T-helper 2 cell treated with Interferon-gamma antibody and Interleukin-4, amounts not matched to agents 5 μg/mL and 100 μg/mL, for 36 hours (primary cell): ENCODE measurements at regions not wholly inside any gene's neighbourhood (a gene's known extent, or its start where the extent isn't known, plus 50 kb on each side); places are given as distances from the start of the nearest gene placed in this dataset.

ENCODE experiments used
- DNase-seq: peaks from one replicate; pipeline ENCODE4 v3.0.0; 2021; ENCODE audit warnings: low spot score
- H3K27ac Mint-ChIP-seq: one replicate; pipeline ENCODE4 v1.8.0; 2021; ENCODE audit warnings: mild to moderate bottlenecking, mixed read lengths
- H3K27me3 Mint-ChIP-seq: one replicate; pipeline ENCODE4 v1.8.0; 2021; ENCODE audit warnings: low read depth, mixed read lengths
- H3K36me3 Mint-ChIP-seq: one replicate; pipeline ENCODE4 v1.8.0; 2021; ENCODE audit warnings: low read depth, mixed read lengths
- H3K4me1 Mint-ChIP-seq: one replicate; pipeline ENCODE4 v1.8.0; 2021; ENCODE audit warnings: low read depth, mixed read lengths
- H3K4me3 Mint-ChIP-seq: one replicate; pipeline ENCODE4 v1.8.0; 2022; ENCODE audit warnings: mild to moderate bottlenecking, moderate library complexity, mixed read lengths
- H3K9me3 Mint-ChIP-seq: one replicate; pipeline ENCODE4 v1.8.0; 2021; ENCODE audit warnings: mixed read lengths

DNA sequence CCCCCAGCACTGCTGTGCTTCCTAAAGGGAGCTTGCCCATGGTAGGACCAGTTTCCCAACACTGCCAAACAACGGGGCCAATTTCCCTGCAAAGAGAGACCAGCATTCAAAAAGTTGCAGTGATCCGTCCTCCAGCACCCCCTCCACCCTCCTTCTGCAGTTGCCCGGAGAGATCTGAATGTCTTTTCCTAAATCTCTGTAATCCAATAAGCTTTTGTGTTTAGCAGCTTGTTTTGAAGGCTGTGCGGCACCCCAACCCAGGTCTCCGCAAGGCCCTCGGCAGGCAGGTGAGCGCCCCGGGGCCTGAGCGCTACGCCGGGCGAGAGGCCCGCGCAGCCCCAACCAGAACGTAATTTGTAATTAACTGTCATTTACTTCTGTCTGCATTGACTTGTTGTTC, 366.9 kb upstream of the IRX2 start:
- Mint-ChIP-seq H3K9me3 (no peaks in the 10 kb centered on the region), H3K27ac (no peak overlapping the region), H3K27me3 (peaks cover 20% of the 10 kb centered on the region), H3K36me3 (no peaks in the 10 kb centered on the region), H3K4me1 (no peaks in the 10 kb centered on the region), H3K4me3 (no peak overlapping the region)
- DNase-seq, result no peak

DNA sequence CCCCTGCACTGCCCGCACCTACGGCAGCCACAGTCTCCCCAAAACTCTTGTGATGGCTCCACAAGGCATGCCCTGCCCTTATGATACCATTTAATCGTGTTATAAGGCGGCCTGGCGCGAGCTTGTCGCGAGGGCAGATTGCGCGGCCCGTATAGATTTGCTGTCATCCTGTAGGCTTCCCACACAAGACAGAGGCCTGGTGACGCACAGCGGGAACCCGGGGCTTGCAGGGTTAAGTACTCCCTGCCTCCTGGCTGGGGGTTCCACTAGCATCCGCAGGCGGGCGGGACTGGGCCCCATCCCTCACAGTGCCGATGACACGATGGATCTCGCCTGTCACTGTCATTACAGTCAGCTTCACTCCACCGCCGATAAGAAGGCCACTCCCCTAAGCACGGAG, 364.9 kb upstream of the IRX2 start:
- Mint-ChIP-seq H3K9me3 (no peaks in the 10 kb centered on the region), H3K4me1 (no peaks in the 10 kb centered on the region), H3K36me3 (no peaks in the 10 kb centered on the region), H3K27me3 (peaks cover 18% of the 10 kb centered on the region), H3K4me3 (no peak overlapping the region), H3K27ac (no peak overlapping the region)
- DNase-seq, result no peak

DNA sequence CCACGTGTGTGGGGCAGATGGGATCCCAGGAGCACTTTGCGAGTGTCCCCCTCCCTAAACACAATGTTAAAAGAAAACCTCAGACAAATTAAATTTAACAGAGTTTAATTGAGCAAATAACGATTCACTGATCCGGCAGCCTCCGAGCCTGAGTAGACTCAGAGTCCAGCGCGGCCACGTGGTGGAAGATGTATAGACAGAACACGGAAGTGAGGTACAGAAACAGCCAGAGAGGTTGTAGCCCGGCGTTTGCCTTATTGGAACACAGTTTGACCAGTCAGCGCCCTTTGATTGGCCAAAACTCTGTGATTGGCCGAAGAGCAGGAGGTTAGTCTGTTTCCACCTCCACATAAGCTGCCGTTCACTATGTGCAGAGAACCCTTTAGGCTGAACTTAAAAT, 363.0 kb upstream of the IRX2 start:
- H3K9me3 Mint-ChIP-seq, result no peaks in the 10 kb centered on the region
- H3K4me1 Mint-ChIP-seq, result no peaks in the 10 kb centered on the region
- H3K27me3 Mint-ChIP-seq, result peaks cover 15% of the 10 kb centered on the region
- no peaks in the 10 kb centered on the region for H3K36me3 Mint-ChIP-seq
- no peak overlapping the region for H3K4me3 Mint-ChIP-seq
- no peak overlapping the region for H3K27ac Mint-ChIP-seq
- DNase-seq, result no peak

DNA sequence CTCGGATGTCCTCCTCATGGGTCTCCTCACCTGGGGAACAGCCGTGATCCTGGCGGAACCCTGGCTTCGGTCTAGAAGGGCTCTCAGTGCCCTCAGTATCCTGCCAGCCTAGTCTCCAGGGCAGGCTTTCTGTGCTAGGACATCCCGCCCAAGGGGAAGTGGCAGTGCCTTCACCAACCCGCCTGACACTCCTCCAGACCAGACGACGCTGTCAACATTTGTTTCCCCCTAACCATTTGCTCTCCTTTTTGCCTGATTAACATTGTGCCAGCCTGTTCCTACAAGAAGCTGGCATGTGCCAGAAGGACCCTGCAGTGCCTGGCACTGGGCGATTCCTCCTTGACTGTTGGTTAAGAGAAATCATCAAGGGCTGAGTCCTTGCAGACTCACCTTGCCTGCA, 358.9 kb upstream of the IRX2 start:
- Mint-ChIP-seq H3K27ac (no peak overlapping the region), H3K36me3 (no peaks in the 10 kb centered on the region), H3K9me3 (peaks cover 11% of the 10 kb centered on the region), H3K4me1 (no peaks in the 10 kb centered on the region), H3K4me3 (no peak overlapping the region), H3K27me3 (no peaks in the 10 kb centered on the region)
- DNase-seq, result no peak

DNA sequence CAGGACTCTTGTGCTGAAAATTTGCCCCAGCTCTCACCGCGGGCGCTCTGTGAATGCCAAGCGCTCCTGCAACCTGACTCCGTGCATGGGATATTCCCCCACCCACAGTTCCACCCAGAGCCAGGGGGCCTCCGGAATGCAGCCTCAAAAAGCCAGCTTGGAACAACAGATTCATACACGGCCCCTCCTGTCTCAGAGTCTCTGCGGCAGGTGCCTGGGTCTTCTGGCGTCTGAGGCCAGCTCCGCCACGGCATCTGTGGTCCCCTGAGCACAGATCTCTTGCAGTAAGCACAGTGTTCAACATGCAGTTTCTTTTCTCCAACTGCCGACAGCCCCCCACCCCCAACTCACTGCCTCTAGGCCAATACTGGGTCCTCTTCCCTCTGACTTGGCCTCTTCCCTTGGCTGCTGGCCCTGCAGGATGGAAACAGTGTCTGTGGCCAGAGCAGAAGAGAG, 355.7 kb upstream of the IRX2 start:
- H3K4me3 Mint-ChIP-seq, result no peak overlapping the region
- H3K9me3 Mint-ChIP-seq, result peaks cover 11% of the 10 kb centered on the region
- DNase-seq, result no peak
- H3K4me1 Mint-ChIP-seq, result no peaks in the 10 kb centered on the region
- no peak overlapping the region for H3K27ac Mint-ChIP-seq
- H3K27me3 Mint-ChIP-seq, result peaks cover 8% of the 10 kb centered on the region
- H3K36me3 Mint-ChIP-seq, result no peaks in the 10 kb centered on the region

DNA sequence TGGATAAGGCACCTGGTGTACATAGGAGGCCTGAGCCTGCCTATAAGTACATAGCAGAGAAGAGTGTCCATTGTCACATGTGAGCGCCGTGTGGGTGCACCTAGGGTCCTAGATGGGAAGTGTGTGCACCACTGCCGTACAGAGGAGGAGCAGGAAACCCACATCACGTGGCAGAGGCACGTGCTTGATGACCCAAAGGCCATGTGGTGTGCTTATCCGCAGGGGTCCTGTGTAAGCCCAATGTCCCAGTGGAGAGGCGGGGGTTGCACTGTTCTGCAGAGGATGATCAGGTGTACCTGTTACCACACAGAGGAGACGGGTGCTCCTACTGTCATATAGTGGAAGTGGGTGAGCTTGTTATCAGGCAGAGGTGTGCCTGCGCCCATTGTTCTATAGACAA, 354.1 kb upstream of the IRX2 start:
- Mint-ChIP-seq H3K36me3 (no peaks in the 10 kb centered on the region), H3K9me3 (peaks cover 11% of the 10 kb centered on the region), H3K27ac (no peak overlapping the region), H3K4me3 (no peak overlapping the region), H3K4me1 (no peaks in the 10 kb centered on the region), H3K27me3 (peaks cover 8% of the 10 kb centered on the region)
- DNase-seq, result no peak

DNA sequence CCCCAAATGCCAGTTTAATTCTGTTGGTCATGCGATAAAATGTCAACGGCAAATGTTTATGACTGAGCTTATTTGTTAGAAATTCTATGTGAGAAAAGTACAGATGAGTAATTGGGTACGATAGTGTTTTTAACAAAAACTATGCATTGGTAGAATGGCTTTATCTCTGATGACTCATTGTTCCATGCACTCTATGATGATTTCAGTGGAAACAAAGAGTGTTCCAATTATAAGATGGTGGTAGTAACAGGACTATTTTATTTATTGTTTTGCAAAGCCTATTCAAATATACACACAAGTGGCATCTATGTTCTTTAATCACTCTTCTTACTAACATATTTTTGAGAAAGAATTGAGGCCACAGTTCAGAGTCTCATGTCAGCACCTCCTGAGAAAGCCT, 353.7 kb upstream of the IRX2 start:
- no peak overlapping the region for H3K27ac Mint-ChIP-seq
- H3K4me3 Mint-ChIP-seq, result no peak overlapping the region
- peaks cover 11% of the 10 kb centered on the region for H3K9me3 Mint-ChIP-seq
- no peaks in the 10 kb centered on the region for H3K4me1 Mint-ChIP-seq
- peaks cover 8% of the 10 kb centered on the region for H3K27me3 Mint-ChIP-seq
- no peaks in the 10 kb centered on the region for H3K36me3 Mint-ChIP-seq
- DNase-seq, result no peak

DNA sequence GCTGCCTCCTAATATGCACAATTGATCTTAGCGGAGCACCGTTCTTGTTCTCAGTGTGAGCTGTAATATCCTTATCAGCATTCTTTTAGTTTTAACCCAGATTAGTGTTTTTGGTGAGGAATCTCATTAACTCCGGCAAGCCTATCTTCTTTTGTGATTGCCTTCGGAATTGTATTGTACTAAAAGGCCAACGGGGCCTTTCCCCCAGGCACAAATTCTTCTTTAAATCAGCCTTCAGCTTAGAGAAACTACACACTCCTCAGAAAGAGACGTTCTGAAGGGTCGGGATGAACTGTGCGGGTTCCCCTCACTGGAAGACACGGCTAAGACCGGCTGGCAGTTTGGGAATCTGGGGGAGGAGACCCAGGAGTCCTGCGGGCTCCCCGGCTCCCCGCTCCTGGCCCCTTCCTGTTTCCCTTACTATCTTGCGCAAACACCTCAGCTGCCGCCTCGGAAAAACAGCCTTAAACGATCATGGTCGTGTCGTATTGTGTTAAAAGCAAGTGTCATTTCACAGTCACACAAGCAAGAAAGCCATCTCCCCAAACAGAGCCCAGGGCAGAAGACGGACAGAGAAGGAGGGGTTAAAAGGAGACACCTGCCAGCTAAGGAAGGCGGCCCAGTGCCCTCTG, 353.1 kb upstream of the IRX2 start:
- H3K27me3 Mint-ChIP-seq, result peaks cover 8% of the 10 kb centered on the region
- DNase-seq, result no peak
- H3K4me3 Mint-ChIP-seq, result no peak overlapping the region
- H3K27ac Mint-ChIP-seq, result no peak overlapping the region
- H3K9me3 Mint-ChIP-seq, result peaks cover 11% of the 10 kb centered on the region
- H3K4me1 Mint-ChIP-seq, result no peaks in the 10 kb centered on the region
- H3K36me3 Mint-ChIP-seq, result no peaks in the 10 kb centered on the region

DNA sequence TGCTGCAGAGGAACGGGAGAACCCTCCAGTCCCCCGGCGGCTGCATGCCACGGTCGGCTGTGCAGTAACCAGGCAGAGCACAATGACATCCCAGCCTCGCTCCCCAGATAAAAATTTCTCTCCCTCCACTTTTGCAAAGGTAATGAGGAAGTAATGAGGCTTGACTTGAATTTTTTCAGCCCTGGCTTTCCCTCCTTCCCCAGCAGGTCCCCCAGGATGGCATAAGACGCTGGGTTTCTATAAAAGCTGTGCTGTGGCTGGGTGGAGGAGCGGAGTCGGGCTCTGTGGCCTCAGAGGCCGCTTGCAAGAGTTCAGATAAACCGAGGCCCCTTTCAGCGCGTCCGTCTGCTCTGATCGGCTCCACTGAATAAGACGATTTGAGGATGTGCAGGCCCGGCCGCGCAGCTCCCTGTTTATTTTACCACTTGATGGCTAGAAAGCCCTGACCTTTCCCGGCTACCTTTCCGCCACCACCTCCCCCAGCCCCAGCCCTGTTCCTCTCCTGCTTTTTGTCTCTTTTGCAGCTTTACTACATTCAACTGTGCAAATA, 351.9 kb upstream of the IRX2 start:
- H3K4me3 Mint-ChIP-seq, result no peak overlapping the region
- H3K4me1 Mint-ChIP-seq, result no peaks in the 10 kb centered on the region
- no peak for DNase-seq
- no peak overlapping the region for H3K27ac Mint-ChIP-seq
- peaks cover 8% of the 10 kb centered on the region for H3K27me3 Mint-ChIP-seq
- H3K36me3 Mint-ChIP-seq, result no peaks in the 10 kb centered on the region
- peaks cover 10% of the 10 kb centered on the region for H3K9me3 Mint-ChIP-seq

DNA sequence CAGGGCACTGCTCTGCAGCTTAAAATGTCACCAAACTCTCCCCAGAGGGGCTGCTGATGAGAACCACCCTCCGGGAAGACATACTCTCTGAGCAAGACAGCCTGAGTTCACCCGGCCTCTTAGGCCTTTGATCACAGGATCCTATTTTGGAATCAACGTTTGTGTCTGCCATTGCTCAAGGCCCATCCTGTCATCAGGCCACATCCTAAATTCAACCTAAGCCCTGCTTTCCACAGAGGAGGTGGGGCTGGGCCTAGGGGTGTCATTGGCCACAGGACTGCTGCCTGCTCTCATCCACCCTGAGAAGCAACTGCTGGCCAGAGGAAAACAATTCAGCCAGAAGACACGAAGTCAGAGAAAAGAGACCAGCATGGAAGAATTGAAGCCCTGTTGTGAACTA, 351.1 kb upstream of the IRX2 start:
- Mint-ChIP-seq H3K27me3 (peaks cover 8% of the 10 kb centered on the region), H3K36me3 (no peaks in the 10 kb centered on the region), H3K4me3 (no peak overlapping the region), H3K4me1 (no peaks in the 10 kb centered on the region), H3K9me3 (peaks cover 8% of the 10 kb centered on the region), H3K27ac (no peak overlapping the region)
- no peak for DNase-seq

DNA sequence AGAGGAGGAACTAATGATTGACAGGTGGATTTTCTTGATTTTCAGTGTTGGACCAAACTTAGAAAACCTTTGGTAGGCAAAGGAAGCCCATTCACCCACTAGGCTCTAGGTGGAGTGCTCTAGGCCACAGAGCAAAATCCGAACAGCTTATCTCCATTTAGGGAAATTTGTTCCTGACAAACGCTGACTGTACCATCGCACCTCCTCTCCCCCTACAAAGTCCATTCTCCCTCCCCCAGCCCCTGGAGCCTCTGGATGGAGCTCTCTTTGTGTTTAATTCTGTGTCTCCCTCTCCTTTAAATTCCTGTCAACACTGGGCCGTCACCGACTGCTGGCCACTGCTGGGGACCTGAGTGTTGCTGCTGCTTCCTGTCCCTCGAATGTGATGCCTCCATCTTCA, 350.1 kb upstream of the IRX2 start:
- DNase-seq, result no peak
- peaks cover 15% of the 10 kb centered on the region for H3K9me3 Mint-ChIP-seq
- H3K27me3 Mint-ChIP-seq, result peaks cover 8% of the 10 kb centered on the region
- no peak overlapping the region for H3K4me3 Mint-ChIP-seq
- H3K36me3 Mint-ChIP-seq, result no peaks in the 10 kb centered on the region
- H3K4me1 Mint-ChIP-seq, result no peaks in the 10 kb centered on the region
- no peak overlapping the region for H3K27ac Mint-ChIP-seq

DNA sequence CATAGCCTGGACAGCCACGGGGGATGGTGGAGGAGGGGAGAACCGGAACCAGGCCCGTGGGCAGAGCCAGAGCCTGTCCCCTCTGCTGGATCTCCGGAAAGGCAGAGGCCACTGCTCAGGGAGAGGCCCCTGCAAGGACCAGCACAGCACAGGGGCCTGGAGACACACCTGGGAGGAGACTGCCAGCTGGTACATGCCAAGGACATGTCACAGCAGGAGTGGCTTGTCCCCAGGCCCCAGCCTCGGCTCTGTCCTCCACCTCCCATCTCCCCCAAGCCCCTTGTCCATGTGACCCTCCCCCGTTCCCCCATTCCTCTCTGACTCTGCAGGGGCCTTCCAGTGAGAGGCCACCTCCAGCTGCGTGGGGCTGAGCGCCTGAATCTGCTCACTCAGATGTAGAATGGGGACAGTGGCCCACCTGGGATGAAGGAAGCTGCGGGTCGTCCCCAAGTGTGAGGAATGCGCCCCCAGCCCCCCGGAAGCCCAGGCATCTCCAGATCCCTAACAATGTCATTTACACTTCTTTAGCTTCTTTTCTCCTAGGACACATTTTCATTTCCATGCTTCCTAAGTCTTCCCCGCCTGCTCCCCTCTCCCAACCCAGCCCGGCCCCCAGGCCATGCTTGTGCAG, 349.6 kb upstream of the IRX2 start:
- peaks cover 8% of the 10 kb centered on the region for H3K27me3 Mint-ChIP-seq
- H3K36me3 Mint-ChIP-seq, result no peaks in the 10 kb centered on the region
- no peak overlapping the region for H3K27ac Mint-ChIP-seq
- H3K4me3 Mint-ChIP-seq, result no peak overlapping the region
- H3K4me1 Mint-ChIP-seq, result no peaks in the 10 kb centered on the region
- peaks cover 18% of the 10 kb centered on the region for H3K9me3 Mint-ChIP-seq
- no peak for DNase-seq

DNA sequence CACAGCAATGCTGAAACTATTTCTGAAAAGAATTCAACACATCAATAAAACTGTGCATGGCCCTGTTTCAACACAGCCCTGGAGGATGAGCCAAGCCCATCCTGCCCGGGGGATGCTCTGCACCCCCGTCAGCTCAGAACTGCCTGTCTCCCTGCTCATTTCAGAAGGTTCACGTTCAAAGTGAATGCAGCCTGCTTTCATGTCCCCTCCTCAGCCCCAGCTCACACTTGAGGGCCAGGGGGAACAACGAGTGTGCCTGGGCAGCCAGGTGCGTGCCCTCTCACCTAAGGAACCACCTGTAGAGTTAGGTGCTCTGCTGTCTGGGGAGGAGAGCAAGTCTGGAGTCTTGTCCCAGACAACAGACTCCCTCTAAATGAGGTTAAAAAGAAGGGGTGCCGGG, 348.5 kb upstream of the IRX2 start:
- Mint-ChIP-seq H3K4me3 (no peak overlapping the region), H3K36me3 (no peaks in the 10 kb centered on the region), H3K27ac (no peak overlapping the region), H3K9me3 (peaks cover 18% of the 10 kb centered on the region), H3K4me1 (no peaks in the 10 kb centered on the region), H3K27me3 (peaks cover 8% of the 10 kb centered on the region)
- no peak for DNase-seq

DNA sequence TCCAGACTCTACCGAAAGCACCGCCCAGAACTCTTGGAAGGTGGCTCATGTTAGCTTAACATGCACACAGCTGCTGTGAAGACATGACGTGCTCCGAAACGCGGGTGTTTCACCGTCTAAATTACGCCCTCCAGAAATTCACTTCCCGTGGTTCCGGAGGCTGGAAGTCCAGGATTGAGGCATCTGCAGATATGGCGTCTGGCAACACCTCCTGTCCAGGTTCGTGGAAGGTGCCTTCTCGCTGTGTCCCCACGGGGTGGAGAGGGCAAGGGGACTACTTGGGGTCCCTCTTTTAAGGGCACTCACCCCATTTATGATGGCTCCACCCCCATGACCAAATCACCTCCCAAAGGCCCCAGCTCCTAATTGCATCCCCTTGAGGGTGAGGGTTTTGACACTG, 348.0 kb upstream of the IRX2 start:
- H3K27ac Mint-ChIP-seq, result no peak overlapping the region
- peaks cover 8% of the 10 kb centered on the region for H3K27me3 Mint-ChIP-seq
- no peak for DNase-seq
- peaks cover 21% of the 10 kb centered on the region for H3K9me3 Mint-ChIP-seq
- H3K36me3 Mint-ChIP-seq, result no peaks in the 10 kb centered on the region
- H3K4me1 Mint-ChIP-seq, result no peaks in the 10 kb centered on the region
- H3K4me3 Mint-ChIP-seq, result no peak overlapping the region

DNA sequence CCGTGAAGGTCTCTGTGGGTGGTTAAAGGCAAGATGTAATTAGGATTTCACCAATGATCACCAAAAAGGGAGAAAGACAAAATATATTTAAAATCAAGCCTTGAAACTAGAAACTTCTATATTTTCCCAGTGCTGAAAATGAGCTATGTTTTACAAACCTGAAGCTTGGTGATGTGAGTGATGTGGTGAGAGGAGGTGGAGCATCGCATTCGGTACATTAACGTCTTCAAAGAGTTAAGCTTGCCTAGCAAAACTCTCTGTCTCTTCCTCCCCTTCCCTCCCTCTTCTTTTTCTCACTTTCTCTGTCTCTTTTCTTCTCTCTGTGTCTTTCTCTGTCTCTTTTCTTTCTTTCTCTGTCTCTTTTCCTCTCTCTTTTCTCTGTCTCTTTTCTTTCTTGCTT, 347.3 kb upstream of the IRX2 start:
- Mint-ChIP-seq H3K4me3 (no peak overlapping the region), H3K27ac (no peak overlapping the region), H3K4me1 (no peaks in the 10 kb centered on the region), H3K36me3 (no peaks in the 10 kb centered on the region), H3K27me3 (peaks cover 7% of the 10 kb centered on the region), H3K9me3 (peaks cover 28% of the 10 kb centered on the region)
- no peak for DNase-seq
